ENCODE measurements at regions not wholly inside any gene's neighbourhood (a gene's known extent, or its start where the extent isn't known, plus 50 kb on each side); places are given as distances from the start of the nearest gene placed in this dataset.

DNA sequence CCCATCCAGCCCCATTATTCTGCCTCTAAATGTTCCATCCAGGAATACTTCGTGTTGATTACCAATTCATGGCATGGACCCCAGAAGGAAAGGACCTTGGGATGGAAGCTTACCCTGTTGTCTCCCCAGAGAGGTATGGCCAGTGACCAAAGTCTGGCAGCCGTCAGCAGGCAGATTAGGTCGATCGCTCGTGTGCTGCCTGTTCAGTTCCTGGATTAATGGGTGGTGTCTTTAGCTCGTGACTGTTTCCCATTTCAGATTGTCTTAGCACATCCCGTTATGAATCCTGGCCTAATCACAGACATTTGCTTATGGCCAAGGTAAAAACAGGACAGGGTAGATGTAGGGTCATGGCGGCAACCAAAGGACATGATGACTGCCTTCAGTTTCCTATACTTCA is 122.9 kb upstream of the NTF3 start:
- WGBS (ENCODE audit: insufficient coverage, insufficient replicate concordance, low lambda C conversion rate, missing lambda C conversion rate), result 42% methylated on average over 8 of the region's 8 CpGs
- ChIA-PET SMC1A (ENCODE audit: uncharacterized antibody, unreplicated experiment) (no interaction called here), POLR2A (no interaction called here), RAD21 (ENCODE audit: unreplicated experiment) (no interaction called here), CTCF (no interaction called here)
- no peak for TF ChIP-seq ZNF274 (IDR thresholded peaks at IDR 0.05; ENCODE audit: insufficient read depth, insufficient read length)
- H3K27ac ChIP-seq (ENCODE audit: control insufficient read depth, insufficient read depth), result no peak overlapping the region
- H4K20me1 ChIP-seq (ENCODE audit: control insufficient read depth, insufficient read depth), result no peaks in the 10 kb centered on the region
- no peaks in the 10 kb centered on the region for H3K36me3 ChIP-seq (ENCODE audit: control insufficient read depth in 2 of 2, insufficient read depth in 2 of 2, low read length in 1 of 2)
- H2AFZ ChIP-seq (ENCODE audit: control insufficient read depth, low read depth, low read length), result no peak overlapping the region
- H3K4me2 ChIP-seq (ENCODE audit: control insufficient read depth, insufficient read depth), result no peak overlapping the region
- no TSS peak for BruUV-seq (replicated peaks)
- FAIRE-seq (no peak), ATAC-seq (no peak), DNase-seq (ENCODE audit: low read depth, low spot score) (no peak)
- H3K79me2 ChIP-seq (ENCODE audit: control insufficient read depth, insufficient read depth, low read length), result no peaks in the 10 kb centered on the region
- no peaks in the 10 kb centered on the region for H3K4me1 ChIP-seq (ENCODE audit: control insufficient read depth, insufficient read depth, low read length)
- in situ Hi-C loops (cut with MboI), result no loop called here
- no peak overlapping the region for H3K4me3 ChIP-seq
- H3K9me3 ChIP-seq (replicated peaks; ENCODE audit: control insufficient read depth, insufficient read depth, low read length), result no peaks in the 10 kb centered on the region
- H3K27me3 ChIP-seq (replicated peaks in 1 of 2; ENCODE audit: control insufficient read depth in 2 of 2, insufficient read depth in 2 of 2, low read length in 1 of 2), result no peaks in the 10 kb centered on the region
- intact Hi-C loops (cut with micrococcal nuclease; ENCODE audit: unreplicated experiment), result no loop called here
- H3K9ac ChIP-seq (ENCODE audit: control insufficient read depth, insufficient read depth, low read length), result no peak overlapping the region

DNA sequence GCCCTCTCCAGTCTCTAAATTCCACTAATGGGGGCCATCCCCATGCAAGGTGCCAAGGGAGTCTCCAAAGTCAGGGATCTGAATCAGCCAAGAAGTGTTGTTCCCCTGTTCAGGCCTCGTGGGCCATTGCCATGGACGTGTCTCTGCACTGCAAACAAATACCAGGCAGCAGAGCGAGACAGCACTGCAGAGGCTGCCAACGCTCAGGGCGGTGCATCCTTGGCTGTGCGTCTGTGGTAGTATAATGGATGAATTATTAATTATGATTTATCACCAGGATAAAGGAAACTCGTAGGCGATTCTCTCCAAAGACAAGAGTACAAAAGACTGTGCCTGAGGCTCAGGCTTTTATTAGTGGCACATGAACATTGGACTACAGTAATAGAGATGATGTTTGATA is 122.3 kb upstream of the NTF3 start:
- H3K79me2 ChIP-seq (ENCODE audit: control insufficient read depth, insufficient read depth, low read length), result no peaks in the 10 kb centered on the region
- no peak overlapping the region for H2AFZ ChIP-seq (ENCODE audit: control insufficient read depth, low read depth, low read length)
- H3K9me3 ChIP-seq (replicated peaks; ENCODE audit: control insufficient read depth, insufficient read depth, low read length), result no peaks in the 10 kb centered on the region
- in situ Hi-C loops (cut with MboI), result no loop called here
- BruUV-seq (replicated peaks), result no TSS peak
- H3K4me2 ChIP-seq (ENCODE audit: control insufficient read depth, insufficient read depth), result no peak overlapping the region
- CTCF ChIA-PET, result no interaction called here
- FAIRE-seq (no peak), DNase-seq (ENCODE audit: low read depth, low spot score) (no peak), ATAC-seq (no peak)
- H3K27me3 ChIP-seq (replicated peaks in 1 of 2; ENCODE audit: control insufficient read depth in 2 of 2, insufficient read depth in 2 of 2, low read length in 1 of 2), result no peaks in the 10 kb centered on the region
- POLR2A ChIA-PET, result no interaction called here
- 26% methylated on average over 8 of the region's 8 CpGs for WGBS (ENCODE audit: insufficient coverage, insufficient replicate concordance, low lambda C conversion rate, missing lambda C conversion rate)
- H3K36me3 ChIP-seq (ENCODE audit: control insufficient read depth in 2 of 2, insufficient read depth in 2 of 2, low read length in 1 of 2), result no peaks in the 10 kb centered on the region
- H4K20me1 ChIP-seq (ENCODE audit: control insufficient read depth, insufficient read depth), result no peaks in the 10 kb centered on the region
- SMC1A ChIA-PET (ENCODE audit: uncharacterized antibody, unreplicated experiment), result no interaction called here
- H3K4me3 ChIP-seq, result no peak overlapping the region
- H3K27ac ChIP-seq (ENCODE audit: control insufficient read depth, insufficient read depth), result no peak overlapping the region
- RAD21 ChIA-PET (ENCODE audit: unreplicated experiment), result no interaction called here
- H3K9ac ChIP-seq (ENCODE audit: control insufficient read depth, insufficient read depth, low read length), result no peak overlapping the region
- intact Hi-C loops (cut with micrococcal nuclease; ENCODE audit: unreplicated experiment), result no loop called here
- no peaks in the 10 kb centered on the region for H3K4me1 ChIP-seq (ENCODE audit: control insufficient read depth, insufficient read depth, low read length)
- TF ChIP-seq NR2C2 (IDR thresholded peaks at IDR 0.05; ENCODE audit: borderline replicate concordance, control insufficient read depth, insufficient read length, low read depth) (no peak), MTA3 (IDR thresholded peaks at IDR 0.05; ENCODE audit: borderline replicate concordance, low read length) (no peak), CHD1 (IDR thresholded peaks at IDR 0.05; ENCODE audit: low read depth, low read length) (no peak), RCOR1 (conservative IDR thresholded peaks at IDR 0.05; ENCODE audit: low read depth, low read length) (no peak), CBX3 (IDR thresholded peaks at IDR 0.05; ENCODE audit: borderline replicate concordance, low read depth) (no peak), HDAC2 (IDR thresholded peaks at IDR 0.05) (no peak), ZBED1 (IDR thresholded peaks at IDR 0.05; ENCODE audit: borderline replicate concordance) (no peak), CREM (IDR thresholded peaks at IDR 0.05; ENCODE audit: low read depth) (no peak)
- TF ChIP-seq, protein P1, sequence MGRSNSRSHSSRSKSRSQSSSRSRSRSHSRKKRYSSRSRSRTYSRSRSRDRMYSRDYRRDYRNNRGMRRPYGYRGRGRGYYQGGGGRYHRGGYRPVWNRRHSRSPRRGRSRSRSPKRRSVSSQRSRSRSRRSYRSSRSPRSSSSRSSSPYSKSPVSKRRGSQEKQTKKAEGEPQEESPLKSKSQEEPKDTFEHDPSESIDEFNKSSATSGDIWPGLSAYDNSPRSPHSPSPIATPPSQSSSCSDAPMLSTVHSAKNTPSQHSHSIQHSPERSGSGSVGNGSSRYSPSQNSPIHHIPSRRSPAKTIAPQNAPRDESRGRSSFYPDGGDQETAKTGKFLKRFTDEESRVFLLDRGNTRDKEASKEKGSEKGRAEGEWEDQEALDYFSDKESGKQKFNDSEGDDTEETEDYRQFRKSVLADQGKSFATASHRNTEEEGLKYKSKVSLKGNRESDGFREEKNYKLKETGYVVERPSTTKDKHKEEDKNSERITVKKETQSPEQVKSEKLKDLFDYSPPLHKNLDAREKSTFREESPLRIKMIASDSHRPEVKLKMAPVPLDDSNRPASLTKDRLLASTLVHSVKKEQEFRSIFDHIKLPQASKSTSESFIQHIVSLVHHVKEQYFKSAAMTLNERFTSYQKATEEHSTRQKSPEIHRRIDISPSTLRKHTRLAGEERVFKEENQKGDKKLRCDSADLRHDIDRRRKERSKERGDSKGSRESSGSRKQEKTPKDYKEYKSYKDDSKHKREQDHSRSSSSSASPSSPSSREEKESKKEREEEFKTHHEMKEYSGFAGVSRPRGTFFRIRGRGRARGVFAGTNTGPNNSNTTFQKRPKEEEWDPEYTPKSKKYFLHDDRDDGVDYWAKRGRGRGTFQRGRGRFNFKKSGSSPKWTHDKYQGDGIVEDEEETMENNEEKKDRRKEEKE (IDR thresholded peaks at IDR 0.05), result no peak
- TF ChIP-seq, protein P2, sequence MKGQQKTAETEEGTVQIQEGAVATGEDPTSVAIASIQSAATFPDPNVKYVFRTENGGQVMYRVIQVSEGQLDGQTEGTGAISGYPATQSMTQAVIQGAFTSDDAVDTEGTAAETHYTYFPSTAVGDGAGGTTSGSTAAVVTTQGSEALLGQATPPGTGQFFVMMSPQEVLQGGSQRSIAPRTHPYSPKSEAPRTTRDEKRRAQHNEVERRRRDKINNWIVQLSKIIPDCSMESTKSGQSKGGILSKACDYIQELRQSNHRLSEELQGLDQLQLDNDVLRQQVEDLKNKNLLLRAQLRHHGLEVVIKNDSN (IDR thresholded peaks at IDR 0.05; ENCODE audit: borderline replicate concordance, extremely low read length, insufficient read depth, low read depth, low read length), result no peak
- TF ChIP-seq, protein P3, sequence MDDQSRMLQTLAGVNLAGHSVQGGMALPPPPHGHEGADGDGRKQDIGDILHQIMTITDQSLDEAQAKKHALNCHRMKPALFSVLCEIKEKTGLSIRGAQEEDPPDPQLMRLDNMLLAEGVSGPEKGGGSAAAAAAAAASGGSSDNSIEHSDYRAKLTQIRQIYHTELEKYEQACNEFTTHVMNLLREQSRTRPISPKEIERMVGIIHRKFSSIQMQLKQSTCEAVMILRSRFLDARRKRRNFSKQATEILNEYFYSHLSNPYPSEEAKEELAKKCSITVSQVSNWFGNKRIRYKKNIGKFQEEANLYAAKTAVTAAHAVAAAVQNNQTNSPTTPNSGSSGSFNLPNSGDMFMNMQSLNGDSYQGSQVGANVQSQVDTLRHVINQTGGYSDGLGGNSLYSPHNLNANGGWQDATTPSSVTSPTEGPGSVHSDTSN (IDR thresholded peaks at IDR 0.05; ENCODE audit: insufficient replicate concordance, low read depth, low read length), result no peak
- TF ChIP-seq, protein P4, sequence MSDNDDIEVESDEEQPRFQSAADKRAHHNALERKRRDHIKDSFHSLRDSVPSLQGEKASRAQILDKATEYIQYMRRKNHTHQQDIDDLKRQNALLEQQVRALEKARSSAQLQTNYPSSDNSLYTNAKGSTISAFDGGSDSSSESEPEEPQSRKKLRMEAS (IDR thresholded peaks at IDR 0.05; ENCODE audit: low read depth, low read length), result no peak

Measured in GM12878 (cell line).